ENCODE measurements at regions not wholly inside any gene's neighbourhood (a gene's known extent, or its start where the extent isn't known, plus 50 kb on each side); places are given as distances from the start of the nearest gene placed in this dataset.

DNA sequence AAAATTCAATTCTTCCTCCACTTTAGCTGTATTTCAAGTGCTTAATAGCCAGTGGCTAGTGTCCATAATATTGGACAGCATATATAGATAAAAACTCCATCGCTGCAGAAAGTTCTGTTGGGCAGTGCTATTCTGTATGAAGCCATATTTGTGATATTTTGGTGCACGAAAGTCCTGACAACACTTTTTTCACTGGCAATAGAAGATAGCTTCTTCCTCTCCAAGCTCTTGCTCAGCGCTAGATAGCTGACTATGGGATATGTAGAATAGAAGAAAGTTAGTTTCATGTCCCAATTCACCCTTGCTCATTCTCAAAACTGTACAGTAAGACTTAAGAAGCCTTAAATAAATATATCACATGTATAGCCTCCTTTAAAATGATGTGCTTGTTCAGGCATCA lies 269.9 kb downstream of the TLR4 start:
- Histone ChIP-seq H3K27me3 (replicated peaks in 1 of 2; ENCODE audit: control insufficient read depth in 2 of 2, insufficient read depth in 2 of 2, low read length in 1 of 2) (no peaks in the 10 kb centered on the region), H3K9me3 (replicated peaks; ENCODE audit: control insufficient read depth, insufficient read depth, low read length) (no peaks in the 10 kb centered on the region), H2AFZ (ENCODE audit: control insufficient read depth, low read depth, low read length) (no peak overlapping the region), H3K36me3 (ENCODE audit: control insufficient read depth in 2 of 2, insufficient read depth in 2 of 2, low read length in 1 of 2) (no peaks in the 10 kb centered on the region), H3K4me3 (no peak overlapping the region), H3K9ac (ENCODE audit: control insufficient read depth, insufficient read depth, low read length) (no peak overlapping the region), H3K4me1 (ENCODE audit: control insufficient read depth, insufficient read depth, low read length) (no peaks in the 10 kb centered on the region), H3K27ac (ENCODE audit: control insufficient read depth, insufficient read depth) (no peak overlapping the region), H3K4me2 (ENCODE audit: control insufficient read depth, insufficient read depth) (no peak overlapping the region), H3K79me2 (ENCODE audit: control insufficient read depth, insufficient read depth, low read length) (no peaks in the 10 kb centered on the region), H4K20me1 (ENCODE audit: control insufficient read depth, insufficient read depth) (no peaks in the 10 kb centered on the region)
- intact Hi-C loops (cut with micrococcal nuclease; ENCODE audit: unreplicated experiment), result no loop called here
- DNase-seq (ENCODE audit: low read depth, low spot score) (no peak), FAIRE-seq (no peak), ATAC-seq (no peak)
- TF ChIP-seq SIN3A (IDR thresholded peaks at IDR 0.05; ENCODE audit: low read depth, low read length), result no peak
- no peak for TF ChIP-seq E2F4 (IDR thresholded peaks at IDR 0.05; ENCODE audit: low read depth, low read length)
- TF ChIP-seq SPI1 (IDR thresholded peaks at IDR 0.05; ENCODE audit: borderline replicate concordance, insufficient read depth, low read depth, low read length), result no peak
- TF ChIP-seq ZBED1 (IDR thresholded peaks at IDR 0.05; ENCODE audit: borderline replicate concordance), result no peak
- TF ChIP-seq, protein P1, sequence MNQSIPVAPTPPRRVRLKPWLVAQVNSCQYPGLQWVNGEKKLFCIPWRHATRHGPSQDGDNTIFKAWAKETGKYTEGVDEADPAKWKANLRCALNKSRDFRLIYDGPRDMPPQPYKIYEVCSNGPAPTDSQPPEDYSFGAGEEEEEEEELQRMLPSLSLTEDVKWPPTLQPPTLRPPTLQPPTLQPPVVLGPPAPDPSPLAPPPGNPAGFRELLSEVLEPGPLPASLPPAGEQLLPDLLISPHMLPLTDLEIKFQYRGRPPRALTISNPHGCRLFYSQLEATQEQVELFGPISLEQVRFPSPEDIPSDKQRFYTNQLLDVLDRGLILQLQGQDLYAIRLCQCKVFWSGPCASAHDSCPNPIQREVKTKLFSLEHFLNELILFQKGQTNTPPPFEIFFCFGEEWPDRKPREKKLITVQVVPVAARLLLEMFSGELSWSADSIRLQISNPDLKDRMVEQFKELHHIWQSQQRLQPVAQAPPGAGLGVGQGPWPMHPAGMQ (IDR thresholded peaks at IDR 0.05; ENCODE audit: borderline replicate concordance), result no peak
- TF ChIP-seq NFYB (IDR thresholded peaks at IDR 0.05; ENCODE audit: insufficient read depth, low read depth, low read length), result no peak
- TF ChIP-seq BMI1 (IDR thresholded peaks at IDR 0.05; ENCODE audit: borderline replicate concordance), result no peak
- RAD21 ChIA-PET (ENCODE audit: unreplicated experiment), result no interaction called here
- POLR2A ChIA-PET, result no interaction called here
- WGBS (ENCODE audit: insufficient coverage, insufficient replicate concordance, low lambda C conversion rate, missing lambda C conversion rate), result 4% methylated on average over 3 of the region's 3 CpGs
- SMC1A ChIA-PET (ENCODE audit: uncharacterized antibody, unreplicated experiment), result interaction anchor here (0.7 kb wide), 1 partner anchor 16 kb away, joined by 3 read pairs; no protein-coding TSS in a partner anchor
- CTCF ChIA-PET, result no interaction called here
- BruUV-seq (replicated peaks), result no TSS peak
- in situ Hi-C loops (cut with MboI), result no loop called here

Data from GM12878 (cell line).